Epidermal melanocyte (primary cell): ENCODE measurements at regions not wholly inside any gene's neighbourhood (a gene's known extent, or its start where the extent isn't known, plus 50 kb on each side); places are given as distances from the start of the nearest gene placed in this dataset.

Experiments
- DNase-seq: peaks from one replicate; pipeline ENCODE4 v3.0.0; 2011; ENCODE audit warnings: low spot score; ENCODE audit not compliant: insufficient read length

GRCh38 chr1:58997060-58997411 is 213.2 kb upstream of the JUN start:
- DNase-seq, result no peak

- no peak for DNase-seq
These were observed 213.8 kb upstream of the JUN start for GRCh38 chr1:58997637-58998036.

GRCh38 chr1:58999676-59000075 is 215.8 kb upstream of the JUN start:
- no peak for DNase-seq

- no peak for DNase-seq
These were observed 220.9 kb upstream of the JUN start for GRCh38 chr1:59004755-59005154.

- no peak for DNase-seq
These were observed 221.8 kb upstream of the JUN start for GRCh38 chr1:59005491-59006288.

GRCh38 chr1:59006289-59006658 is 222.4 kb upstream of the JUN start:
- no peak for DNase-seq

- no peak for DNase-seq
These were observed 223.1 kb upstream of the JUN start for GRCh38 chr1:59006932-59007331.

GRCh38 chr1:59007429-59007819 is 223.6 kb upstream of the JUN start:
- no peak for DNase-seq

GRCh38 chr1:59007820-59008598 is 224.2 kb upstream of the JUN start:
- no peak for DNase-seq

GRCh38 chr1:59008599-59009347 is 224.9 kb upstream of the JUN start:
- DNase-seq, result no peak

GRCh38 chr1:59011663-59012062 is 227.8 kb upstream of the JUN start:
- DNase-seq, result no peak

- DNase-seq, result no peak
These were observed 228.5 kb upstream of the JUN start for GRCh38 chr1:59012378-59012777.

GRCh38 chr1:59013276-59013927 is 229.6 kb upstream of the JUN start:
- no peak for DNase-seq

- no peak for DNase-seq
These were observed 230.1 kb upstream of the JUN start for GRCh38 chr1:59013928-59014279.

GRCh38 chr1:59014827-59015226 is 231.0 kb upstream of the JUN start:
- no peak for DNase-seq

GRCh38 chr1:59015708-59016107 is 231.9 kb upstream of the JUN start:
- DNase-seq, result no peak

- no peak for DNase-seq
These were observed 232.5 kb upstream of the JUN start for GRCh38 chr1:59016390-59016789.

GRCh38 chr1:59017501-59018231 is 233.8 kb upstream of the JUN start:
- no peak for DNase-seq

- no peak for DNase-seq
These were observed 234.6 kb upstream of the JUN start for GRCh38 chr1:59018446-59018845.

GRCh38 chr1:59018860-59019259 is 235.0 kb upstream of the JUN start:
- DNase-seq, result no peak
